AG08396 (cell line): ENCODE measurements at regions not wholly inside any gene's neighbourhood (a gene's known extent, or its start where the extent isn't known, plus 50 kb on each side); places are given as distances from the start of the nearest gene placed in this dataset.

ENCODE experiments used
- DNase-seq: peaks from one replicate; pipeline ENCODE4 v3.0.0; 2012; ENCODE audit warnings: low spot score, mixed read lengths

DNA sequence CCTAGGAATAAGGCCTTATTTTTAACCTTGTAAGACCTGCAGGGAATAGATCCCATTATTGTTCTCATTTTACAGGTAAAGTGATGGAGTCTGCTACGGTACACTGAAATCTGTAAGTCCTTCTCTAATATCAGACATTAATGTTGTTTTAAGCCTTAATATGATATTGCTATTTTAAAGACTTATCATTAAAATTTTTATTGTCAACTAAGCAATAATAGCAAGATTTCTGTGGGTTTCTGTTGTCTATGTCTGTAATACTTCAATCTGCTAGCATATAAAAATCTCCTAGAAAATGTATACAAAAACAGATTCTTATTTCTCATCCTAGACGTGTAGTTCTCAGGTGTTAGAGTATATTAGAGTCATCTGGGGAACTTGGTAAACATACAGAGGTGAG, 317.5 kb upstream of the TENM4 start:
- DNase-seq: no peak

DNA sequence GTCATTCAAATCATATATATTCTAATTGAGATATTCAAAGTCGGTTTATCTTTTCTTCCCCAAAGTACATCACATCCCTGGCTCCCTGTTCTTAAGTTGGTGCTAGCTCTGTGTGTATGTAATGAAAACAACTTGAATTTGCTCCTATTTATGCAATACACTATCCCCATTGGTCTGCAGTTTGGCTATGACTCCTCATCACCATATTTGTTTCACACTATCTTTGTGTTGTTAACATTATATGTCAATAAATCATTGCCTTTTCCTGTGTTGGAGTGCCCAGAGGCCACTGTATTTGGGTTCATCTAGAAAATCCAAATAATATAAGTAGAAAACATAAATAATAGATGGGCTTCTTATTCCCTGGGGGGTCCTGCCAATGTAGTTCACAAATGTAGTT, 306.6 kb upstream of the TENM4 start:
- no peak for DNase-seq

DNA sequence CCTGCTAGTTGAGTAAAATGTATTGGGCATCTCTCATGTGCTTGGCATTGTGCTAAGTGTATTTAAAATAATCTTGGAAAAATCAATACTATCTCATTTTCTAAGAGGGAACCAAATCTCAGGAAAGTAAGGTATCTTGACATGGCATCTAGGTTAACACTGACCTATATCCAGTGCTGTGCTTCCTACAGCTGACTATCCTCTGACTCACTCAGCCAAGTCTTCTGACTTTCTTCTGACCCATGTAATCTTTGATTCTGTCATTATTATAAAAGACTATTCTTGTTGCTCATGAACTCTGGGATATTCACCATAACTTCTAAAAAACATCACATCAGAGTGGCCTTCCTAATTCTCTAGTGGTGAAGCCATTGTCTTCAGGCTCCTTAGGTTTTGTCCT, 304.1 kb upstream of the TENM4 start:
- no peak for DNase-seq

DNA sequence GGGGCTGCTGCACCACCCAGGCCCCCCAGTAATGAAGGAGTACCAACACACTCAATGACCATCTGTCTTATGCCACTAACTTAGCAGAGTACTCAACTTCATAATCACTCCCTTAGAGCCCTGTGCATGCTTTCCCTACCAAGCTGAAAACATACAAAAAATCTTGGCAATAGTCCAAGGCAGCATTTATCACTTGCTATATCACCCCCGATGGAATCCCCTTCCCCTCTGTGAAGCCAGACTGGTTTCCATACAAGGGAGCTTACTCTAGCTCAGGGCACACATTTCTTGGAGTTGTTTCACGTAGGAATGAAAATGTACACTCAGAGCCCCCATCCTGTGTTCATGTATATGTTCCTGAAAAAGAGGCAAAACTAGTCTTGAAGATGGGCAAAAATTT, 301.3 kb upstream of the TENM4 start:
- no peak for DNase-seq

DNA sequence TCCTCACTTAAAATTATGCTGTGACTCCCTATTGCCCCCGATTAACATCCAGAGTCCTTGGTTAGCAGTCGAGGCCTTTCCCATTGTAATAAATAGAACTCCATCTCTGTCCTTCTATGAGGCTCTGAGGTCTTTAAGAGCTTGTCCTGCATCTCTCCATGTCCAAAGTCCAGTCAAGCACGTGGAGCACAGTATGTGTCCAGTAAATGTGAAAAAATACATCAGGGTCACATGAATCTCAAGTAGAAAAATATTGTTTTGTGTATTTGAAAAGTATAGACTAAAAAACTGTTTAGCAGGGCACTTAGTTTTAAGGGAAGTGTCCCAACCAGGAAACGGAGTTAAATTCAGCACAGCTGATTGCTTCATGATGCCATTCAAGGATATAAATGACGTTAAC, 298.8 kb upstream of the TENM4 start:
- no peak for DNase-seq

DNA sequence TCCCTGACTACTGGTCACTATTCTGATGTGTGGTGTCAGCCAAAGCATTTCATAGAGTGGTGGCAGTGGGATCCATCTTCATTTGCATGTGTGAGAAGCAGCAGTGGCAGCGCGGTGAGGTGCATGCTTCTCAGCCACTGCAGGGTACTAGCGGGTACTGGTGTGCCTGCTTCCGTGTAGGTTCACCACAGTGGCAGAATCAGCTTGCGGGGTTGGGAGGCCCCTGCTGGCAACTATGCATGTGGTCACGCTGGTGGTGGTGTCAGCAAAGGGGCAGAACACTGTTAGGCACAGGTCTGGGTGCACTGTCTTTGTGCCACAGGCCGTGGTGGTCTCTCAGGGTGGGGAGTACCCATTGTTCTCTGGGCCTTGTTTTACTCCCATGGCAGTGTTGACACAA, 286.4 kb upstream of the TENM4 start:
- DNase-seq: no peak

DNA sequence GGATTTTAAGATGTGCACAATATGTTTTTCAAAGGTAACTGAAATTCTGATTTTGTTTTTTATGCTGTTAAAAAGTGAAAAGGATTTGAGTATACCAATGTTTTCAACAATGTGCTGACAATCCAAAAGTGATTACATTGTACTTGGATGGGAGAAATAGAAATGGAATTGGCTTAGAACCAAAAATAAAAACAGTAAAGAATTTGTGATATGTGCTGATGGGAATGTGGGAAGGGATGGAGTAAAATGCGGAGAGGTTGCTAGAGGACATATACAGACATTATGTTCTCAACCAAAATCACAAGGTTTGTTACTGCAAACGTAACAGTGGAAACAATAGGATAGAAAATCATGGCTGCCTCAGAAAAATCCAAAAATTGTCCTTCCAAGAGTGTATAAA, 279.3 kb upstream of the TENM4 start:
- DNase-seq: no peak

DNA sequence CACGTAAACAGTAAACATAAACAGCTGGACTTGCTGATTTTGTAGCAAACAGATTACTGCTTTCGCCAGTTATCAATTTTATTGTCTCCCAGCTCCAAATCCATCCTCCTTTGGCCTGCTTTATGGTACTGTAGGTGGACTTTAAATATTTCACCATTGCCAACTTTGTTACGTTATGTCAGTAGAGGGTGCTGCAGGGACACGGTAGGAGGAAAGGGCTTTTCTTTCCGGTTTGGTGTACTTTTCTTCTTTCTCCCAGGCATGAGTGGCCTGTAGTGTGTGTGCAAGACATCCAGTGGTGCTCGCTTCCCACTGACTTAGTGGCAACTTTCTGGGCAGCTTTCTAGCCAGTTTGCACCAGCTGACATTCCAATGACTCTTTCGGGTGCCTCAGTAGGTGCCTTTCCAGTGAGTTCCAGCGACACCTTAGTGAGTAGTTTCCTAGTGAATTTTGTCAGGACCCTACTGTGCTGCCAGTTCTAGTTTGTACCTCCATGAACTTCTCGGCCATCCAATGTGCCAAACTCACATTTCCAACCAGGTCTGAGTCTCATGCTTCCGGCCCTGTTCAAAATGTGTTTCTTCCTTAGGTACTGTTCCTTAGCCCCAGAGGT, 267.6 kb upstream of the TENM4 start:
- DNase-seq: peak; percentile 42

DNA sequence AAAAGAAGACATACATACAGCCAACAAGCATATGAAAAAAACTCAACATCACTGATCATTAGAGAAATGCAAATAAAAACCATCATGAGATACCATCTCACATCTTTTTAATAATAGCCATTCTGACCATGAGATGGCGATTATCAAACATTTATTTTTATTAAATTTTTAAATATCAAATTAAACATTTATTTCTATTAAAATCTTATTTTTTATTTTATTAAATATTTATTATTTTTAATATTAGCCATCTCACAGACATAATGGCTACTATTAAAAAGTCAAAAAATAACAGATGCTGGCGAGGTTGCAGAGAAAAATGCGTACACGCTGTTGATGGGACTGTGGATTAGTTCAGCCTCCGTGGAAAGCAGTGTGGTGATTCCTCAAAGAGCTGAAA, 264.8 kb upstream of the TENM4 start:
- no peak for DNase-seq

DNA sequence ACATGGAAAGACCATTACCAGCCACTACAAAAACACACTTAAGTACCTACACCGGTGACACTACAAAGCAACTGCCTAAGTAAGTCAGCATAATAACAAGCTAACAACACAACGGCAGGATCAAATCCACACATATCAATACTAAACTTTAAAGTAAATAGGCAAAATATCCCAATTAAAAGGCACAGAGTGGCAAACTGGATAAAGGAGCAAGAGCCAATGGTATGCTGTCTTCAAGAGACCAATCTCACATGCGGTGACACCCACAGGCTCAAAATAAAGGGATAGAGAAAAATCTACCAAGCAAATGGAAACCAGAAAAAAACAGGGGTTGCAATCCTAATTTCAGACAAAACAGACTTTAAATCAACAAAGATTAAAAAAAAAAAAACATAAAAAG, 261.5 kb upstream of the TENM4 start:
- DNase-seq: no peak

DNA sequence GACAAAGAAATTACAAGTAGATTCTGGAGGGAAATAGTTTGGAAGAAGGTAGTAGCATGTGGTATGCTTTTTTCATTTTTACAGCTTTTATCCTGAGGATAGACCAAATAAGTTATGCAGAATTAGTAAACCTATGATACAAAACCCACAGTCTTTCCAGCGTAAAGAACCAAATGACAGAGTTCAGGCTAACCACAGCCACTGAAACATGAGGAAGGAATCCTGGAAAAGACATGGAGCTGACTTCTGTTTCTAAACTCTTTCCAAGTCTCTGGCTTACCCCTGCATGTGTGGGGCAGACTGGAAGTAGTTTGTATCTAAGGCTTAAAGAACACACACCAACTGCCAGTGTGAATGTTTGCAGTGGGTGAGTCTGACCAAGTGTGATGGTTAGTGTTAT, 258.4 kb upstream of the TENM4 start:
- DNase-seq: no peak

DNA sequence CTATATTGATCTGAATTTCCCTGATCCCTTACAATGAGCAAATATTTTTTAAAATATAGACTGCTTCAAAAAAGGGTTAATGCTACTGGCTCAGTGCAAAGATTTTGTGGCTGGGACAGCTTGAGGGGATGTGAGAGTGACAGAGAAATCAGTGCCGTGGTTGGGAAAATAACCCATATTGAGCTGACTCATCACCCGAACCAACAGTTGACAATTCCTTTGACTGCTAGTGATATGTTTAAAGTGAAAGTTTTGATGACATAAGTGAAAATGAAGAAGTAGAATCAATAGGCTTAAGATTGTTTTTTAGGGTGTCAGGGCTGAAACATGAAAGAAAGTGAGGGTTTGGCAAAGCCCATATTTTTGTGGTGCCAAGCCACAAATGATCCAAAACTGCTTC, 257.1 kb upstream of the TENM4 start:
- DNase-seq: no peak

DNA sequence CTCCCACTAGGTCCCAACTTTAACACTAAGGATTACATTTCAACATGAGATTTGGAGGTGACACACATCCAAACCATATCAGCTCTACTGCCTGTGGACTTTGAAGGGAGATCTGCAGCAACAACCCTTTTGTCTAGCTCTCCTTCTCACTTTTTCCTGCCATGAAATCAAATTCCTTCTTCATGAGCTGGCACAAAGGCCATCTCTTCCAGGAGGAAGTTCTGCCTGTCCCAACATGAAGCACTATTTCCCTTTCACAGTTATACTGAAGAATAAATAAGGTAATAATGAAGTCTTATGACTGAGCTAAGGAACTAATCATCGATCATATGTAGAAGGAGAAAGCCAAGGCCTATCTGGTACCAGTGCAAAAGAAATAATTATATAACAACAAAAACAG, 253.5 kb upstream of the TENM4 start:
- DNase-seq: no peak

DNA sequence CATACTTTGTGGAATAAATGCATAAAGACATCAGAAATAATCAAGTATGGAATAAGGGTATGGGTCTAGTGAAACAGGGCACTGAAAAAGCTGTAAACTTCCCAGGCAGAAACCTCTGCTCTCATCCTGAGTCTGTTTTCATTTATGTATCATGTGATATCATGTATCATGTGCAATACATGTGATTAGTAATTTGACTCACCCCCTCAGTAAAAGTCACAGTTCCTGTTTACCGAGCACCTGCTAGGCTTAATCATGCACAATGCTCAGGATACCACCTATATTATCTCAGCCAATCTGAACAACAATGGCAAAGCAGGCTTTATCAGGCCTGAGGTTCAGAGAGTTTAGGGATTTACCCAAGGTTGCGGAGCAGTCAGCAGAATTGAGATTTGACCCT, 250.6 kb upstream of the TENM4 start:
- DNase-seq: no peak

DNA sequence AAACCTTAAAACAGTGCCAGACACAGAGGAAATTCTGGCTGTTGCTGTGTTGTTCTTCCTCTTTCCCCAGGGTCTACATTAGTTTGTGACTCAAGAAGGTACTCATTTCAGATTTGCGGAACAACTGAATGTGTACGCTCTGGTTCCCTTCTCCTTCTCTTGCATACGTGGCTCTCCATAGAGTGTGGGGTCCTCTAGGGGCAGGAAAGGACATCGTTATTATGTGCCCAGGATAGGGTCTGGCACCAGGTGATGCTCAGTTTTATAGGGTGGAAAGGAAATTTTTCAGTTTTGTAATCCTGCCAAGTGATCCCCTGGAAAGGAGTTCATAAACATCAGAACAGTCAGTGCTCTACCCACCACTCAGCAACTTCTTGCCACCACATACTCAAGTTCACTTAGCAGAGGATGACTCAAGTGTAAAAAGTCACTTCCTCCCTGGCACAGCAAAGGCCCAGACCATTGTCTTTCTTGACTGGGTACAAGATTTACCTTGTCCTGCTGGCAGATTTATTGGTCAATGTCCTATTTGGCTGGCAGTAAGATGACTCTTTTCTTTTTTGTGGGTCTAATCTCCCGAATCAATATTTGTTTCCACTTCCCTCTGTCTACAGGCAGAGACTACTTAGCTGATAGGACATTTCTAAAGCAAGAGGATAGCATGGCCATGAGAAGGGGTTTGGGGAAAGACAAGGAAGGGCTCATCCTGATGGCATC, 246.0 kb upstream of the TENM4 start:
- DNase-seq: no peak

DNA sequence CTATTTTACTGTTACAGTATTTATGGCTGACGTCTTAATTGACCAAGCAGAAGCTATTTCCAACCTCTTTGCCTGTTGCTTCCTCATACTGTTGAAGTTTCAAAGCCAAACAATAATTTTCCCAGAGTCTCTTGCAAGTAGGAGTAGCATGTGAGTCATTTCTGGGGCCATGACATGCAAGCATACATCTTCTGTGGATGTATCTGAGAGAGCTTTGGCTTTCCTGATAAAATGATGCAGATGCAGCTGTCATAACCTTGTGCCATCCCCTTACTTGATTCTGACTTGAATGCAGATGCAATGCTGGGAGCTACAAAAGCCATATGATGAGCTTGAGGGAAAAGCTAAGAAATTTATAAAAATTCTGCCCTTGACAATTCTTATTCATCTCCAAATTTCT, 243.1 kb upstream of the TENM4 start:
- no peak for DNase-seq

DNA sequence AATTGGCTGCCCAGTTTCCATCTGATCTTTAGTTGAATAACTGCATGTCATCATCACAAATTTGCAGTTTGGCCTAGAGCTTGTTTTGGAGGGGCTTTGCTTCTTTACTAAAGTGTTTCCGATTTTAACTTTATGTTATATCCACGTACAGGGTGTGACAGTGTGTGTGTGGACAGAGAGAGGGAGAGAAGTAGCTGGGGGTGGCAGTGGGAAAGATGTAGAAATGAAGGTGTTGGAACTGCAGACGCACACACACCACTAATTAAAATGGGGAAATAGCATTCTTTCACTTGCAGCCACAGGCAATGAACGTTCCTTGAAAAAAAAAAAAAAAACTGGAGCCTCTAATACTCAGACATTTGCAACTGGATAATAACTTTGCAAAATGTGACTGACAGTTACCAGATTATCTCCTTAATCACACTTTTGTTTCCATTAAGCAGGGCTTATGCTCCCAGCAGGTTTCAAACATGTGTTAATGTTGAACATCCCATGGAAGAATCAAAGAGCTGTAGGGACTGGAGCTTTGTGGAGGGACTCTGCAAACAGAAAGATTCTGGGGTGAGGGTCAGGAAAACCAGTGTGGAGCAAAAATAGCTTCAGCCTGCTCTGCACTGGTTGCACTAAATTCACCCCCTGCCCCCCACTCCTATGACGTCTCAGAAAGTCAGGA, 238.1 kb upstream of the TENM4 start:
- no peak for DNase-seq

DNA sequence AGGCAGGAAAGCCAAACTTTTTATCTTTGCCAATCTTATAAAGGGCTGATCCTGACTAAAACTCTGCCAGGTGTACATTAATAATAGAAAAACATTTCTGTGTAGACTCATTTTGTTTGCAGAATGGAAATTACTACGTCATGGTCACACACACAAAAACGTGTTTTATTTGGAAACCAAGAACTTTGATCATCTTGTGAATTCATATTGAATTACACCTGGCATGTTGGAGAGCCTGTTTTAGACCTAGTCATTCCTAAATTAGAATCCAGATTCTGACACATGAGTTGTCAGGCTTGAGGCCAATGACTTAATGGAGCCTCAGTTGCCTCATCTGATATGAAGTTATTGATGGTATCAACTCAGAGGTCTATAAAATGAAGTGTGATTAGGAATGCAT, 235.6 kb upstream of the TENM4 start:
- DNase-seq: no peak

DNA sequence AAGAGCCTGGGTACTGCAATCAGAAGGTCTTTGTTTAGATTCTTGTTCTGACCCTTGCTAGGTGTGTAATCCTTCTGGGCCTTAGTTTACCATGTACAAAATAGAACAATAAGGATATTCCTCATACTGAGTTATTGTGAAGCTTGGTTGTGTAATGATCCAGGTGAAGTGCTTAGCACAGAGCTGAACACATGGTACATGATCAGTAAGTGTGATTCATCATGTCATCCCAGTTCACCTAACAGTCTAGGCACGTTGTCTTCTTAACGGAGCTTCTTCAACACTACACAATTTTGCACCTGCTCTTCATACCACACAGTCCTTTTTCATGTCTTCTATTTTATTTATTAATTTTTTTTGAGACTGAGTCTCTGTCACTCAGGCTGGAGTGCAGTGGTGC, 234.3 kb upstream of the TENM4 start:
- no peak for DNase-seq

DNA sequence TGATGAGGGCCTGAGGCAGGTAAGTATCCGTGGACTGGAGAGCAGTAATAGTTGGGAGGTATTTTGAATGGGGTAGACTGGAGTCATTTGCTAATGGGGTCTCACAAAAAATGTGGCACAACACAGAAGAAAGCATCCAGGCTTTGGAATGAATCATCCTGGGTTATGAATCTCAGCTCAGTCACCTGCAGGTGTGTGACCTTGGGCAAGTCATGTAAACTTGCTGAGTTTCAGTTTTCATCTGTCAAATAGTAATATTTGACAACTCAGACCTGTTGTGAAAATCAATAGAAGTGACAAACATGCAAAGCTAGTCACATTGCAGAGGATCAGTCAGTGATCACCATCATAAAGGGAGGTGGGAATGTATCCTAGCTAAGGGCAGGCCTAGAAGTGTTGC, 232.0 kb upstream of the TENM4 start:
- no peak for DNase-seq

DNA sequence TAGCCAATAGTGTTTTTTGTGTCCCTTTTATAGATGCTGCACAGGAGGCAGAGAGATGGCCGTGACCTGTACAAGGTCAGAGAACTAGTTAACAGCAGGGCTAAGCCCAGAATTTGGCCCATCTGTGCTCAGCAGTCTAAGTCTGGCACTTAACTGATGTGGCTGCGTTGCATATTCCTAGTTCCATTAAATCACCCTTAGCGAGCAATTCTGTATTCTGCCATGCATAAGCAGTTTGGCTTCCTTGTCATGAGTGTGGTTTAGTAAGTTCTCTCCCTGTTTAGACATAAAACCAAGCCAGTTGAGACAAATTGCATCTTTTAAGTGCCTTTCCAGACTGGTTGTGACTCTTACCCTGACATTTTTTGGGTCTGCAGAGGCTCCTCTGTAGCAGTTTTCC, 230.6 kb upstream of the TENM4 start:
- no peak for DNase-seq

DNA sequence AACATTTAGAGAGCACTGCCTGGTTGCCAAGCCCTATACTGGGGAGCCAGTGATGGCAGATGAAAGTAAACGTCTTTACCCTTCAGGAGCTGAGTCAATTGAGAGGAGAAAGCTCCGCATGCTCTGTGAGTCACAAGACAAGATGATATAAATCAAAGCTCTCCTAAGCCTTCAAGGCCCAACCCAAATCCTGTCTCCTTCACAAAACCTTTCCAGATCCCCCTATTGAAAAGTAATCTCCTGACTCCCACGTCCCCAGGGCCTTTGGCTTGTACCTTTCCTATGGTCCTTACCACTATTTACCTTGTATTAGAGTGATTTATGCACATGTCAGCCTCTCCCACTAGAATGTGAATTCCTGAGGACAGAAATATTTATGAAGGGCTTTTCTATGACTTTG, 230.1 kb upstream of the TENM4 start:
- DNase-seq: no peak

DNA sequence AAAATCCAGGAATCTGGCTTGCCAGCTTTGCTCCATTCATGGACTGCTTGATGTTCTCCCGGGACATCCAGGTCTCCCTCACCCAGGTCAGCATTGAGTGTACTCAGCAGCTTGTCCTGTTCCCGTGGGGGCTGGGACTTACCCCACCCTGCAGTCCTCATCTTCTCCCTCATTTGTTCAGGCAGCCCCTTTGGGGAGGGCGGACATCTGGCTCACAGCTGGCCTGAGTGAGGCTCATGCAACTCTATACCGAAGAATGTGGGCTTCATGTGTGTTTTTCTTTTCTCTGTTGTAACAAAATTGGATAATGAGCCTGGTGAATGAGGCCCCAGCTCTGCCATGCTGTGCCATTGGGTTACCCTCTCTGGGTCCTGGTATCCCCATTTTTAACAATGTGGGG, 227.7 kb upstream of the TENM4 start:
- DNase-seq: no peak

DNA sequence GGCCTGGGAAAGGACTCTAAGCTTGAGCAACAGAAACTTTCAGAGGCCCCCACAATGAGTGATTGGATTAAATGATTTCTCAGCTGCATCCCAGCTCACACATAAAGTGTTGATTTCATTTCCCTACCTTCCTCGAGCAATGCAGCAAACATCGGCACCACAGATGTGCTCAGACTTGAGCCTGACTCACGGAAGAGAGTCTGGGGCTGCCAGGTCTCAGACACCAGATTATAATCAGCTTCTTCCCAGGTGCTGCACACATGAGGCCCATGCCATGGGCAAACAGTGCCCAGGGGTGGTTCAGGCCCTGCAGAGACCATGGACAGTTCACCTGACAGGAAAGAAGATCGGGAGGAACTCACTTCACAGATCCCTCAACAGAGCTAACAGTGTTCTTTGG, 226.6 kb upstream of the TENM4 start:
- no peak for DNase-seq
